Endothelial cell of umbilical vein (primary cell): ENCODE measurements at regions not wholly inside any gene's neighbourhood (a gene's known extent, or its start where the extent isn't known, plus 50 kb on each side); places are given as distances from the start of the nearest gene placed in this dataset.

ENCODE experiments used
- BruUV-seq: library from RNA; stranded (reverse); fragments of 400-500 nt; replicated peaks from 2 replicates; lab custom pipeline; 2021; lab: Mats Ljungman, UMichigan
- CTCF ChIA-PET: fragments of 300-600, 350-600 bp; sonication (Branson Sonifier 250); formaldehyde crosslinking; loops from one replicate; lab custom pipeline; 2021; ENCODE audit warnings: antibody characterized with exemption, inconsistent platforms; lab: Charles Lee
- POLR2A ChIA-PET: fragments of 300-600, 350-600 bp; sonication (Branson Sonifier 250); formaldehyde crosslinking; loops from one replicate; lab custom pipeline; 2021; ENCODE audit warnings: antibody characterized with exemption, inconsistent platforms; lab: Charles Lee
- DNase-seq: peaks from one replicate; pipeline ENCODE4 v3.0.0-alpha.2; 2011; ENCODE audit warnings: low read depth, low spot score
- FAIRE-seq: peaks from 2 replicates; lab custom pipeline; 2011; peaks lifted over from hg19 to GRCh38; lab: Jason Lieb, UNC
- H2AFZ ChIP-seq: 2 replicates; pipeline ENCODE4 v1.6.0; 2012; ENCODE audit warnings: low read depth, low read length, control low read depth, inconsistent platforms
- H3K27ac ChIP-seq: 2 replicates; pipeline ENCODE4 v1.5.1; 2011; ENCODE audit warnings: low read depth, mild to moderate bottlenecking, control low read depth, low read length, moderate library complexity; ENCODE audit not compliant: insufficient read depth
- H3K27me3 ChIP-seq, 2 experiments: 2 replicates each; pipeline versions ENCODE4 v1.6.0 to v1.6.1; 2011; ENCODE audit warnings: low read length in 2 of 2, mixed read lengths in 1 of 2; ENCODE audit not compliant: control insufficient read depth in 2 of 2, insufficient read depth in 2 of 2
- H3K36me3 ChIP-seq, 2 experiments: 2 replicates in 1 of 2; 3 replicates in 1 of 2; pipeline ENCODE4 v1.5.1; 2011; ENCODE audit warnings: low read length in 2 of 2, mild to moderate bottlenecking in 1 of 2, moderate library complexity in 1 of 2; ENCODE audit not compliant: control insufficient read depth in 2 of 2, insufficient read depth in 2 of 2; ENCODE audit errors: extremely low read depth in 1 of 2
- H3K4me1 ChIP-seq: 3 replicates; pipeline ENCODE4 v1.5.1; 2011; ENCODE audit warnings: mild to moderate bottlenecking, low read length; ENCODE audit not compliant: control insufficient read depth, insufficient read depth; ENCODE audit errors: extremely low read depth
- H3K4me2 ChIP-seq: 2 replicates; pipeline ENCODE4 v1.6.1; 2011; ENCODE audit warnings: low read length, control low read depth, mixed read lengths; ENCODE audit not compliant: insufficient read depth
- H3K4me3 ChIP-seq, 3 experiments: fragments of 200-600 bp in 1 of 3; sonication (generic), shearing (Covaris generic) in 1 of 3; replicated peaks in 1 of 3; 2 replicates each; pipeline ENCODE4 v1.5.1; 2011 to 2016; ENCODE audit warnings: control low read depth in 3 of 3, low read length in 3 of 3, mild to moderate bottlenecking in 2 of 3, inconsistent platforms in 1 of 3, low read depth in 1 of 3, moderate library complexity in 1 of 3; ENCODE audit not compliant: insufficient read depth in 1 of 3
- H3K79me2 ChIP-seq: 2 replicates; pipeline ENCODE4 v1.6.0; 2012; ENCODE audit warnings: low read length, inconsistent platforms; ENCODE audit not compliant: control insufficient read depth, insufficient read depth
- H3K9ac ChIP-seq: replicated peaks from 2 replicates; pipeline ENCODE3; 2011; ENCODE audit warnings: low read length, control low read depth; ENCODE audit not compliant: insufficient read depth; ENCODE audit errors: extremely low read depth
- H3K9me1 ChIP-seq: replicated peaks from 3 replicates; pipeline ENCODE4 v1.6.0; 2011; ENCODE audit warnings: mild to moderate bottlenecking, low read length; ENCODE audit not compliant: control insufficient read depth, insufficient read depth; ENCODE audit errors: extremely low read depth
- H3K9me3 ChIP-seq: replicated peaks from 2 replicates; pipeline ENCODE4 v1.5.1; 2012; ENCODE audit warnings: low read length, inconsistent platforms; ENCODE audit not compliant: control insufficient read depth, insufficient read depth
- H4K20me1 ChIP-seq: replicated peaks from 2 replicates; pipeline ENCODE3; 2011; ENCODE audit warnings: mild to moderate bottlenecking, low read length; ENCODE audit not compliant: control insufficient read depth, insufficient read depth; ENCODE audit errors: extremely low read depth
- CTCF ChIP-seq, 2 donors: IDR thresholded peaks; 1 replicate in 1 of 2; 2 replicates in 1 of 2; pipeline ENCODE4 v1.5.1; 2011; ENCODE audit warnings: low read length in 2 of 2, mild to moderate bottlenecking in 2 of 2, moderate library complexity in 2 of 2, control low read depth in 1 of 2, inconsistent platforms in 1 of 2, low read depth in 1 of 2; ENCODE audit not compliant: insufficient read depth in 1 of 2; ENCODE audit errors: extremely low read depth in 1 of 2
- EZH2 ChIP-seq: IDR thresholded peaks from 2 replicates; pipeline ENCODE4 v1.6.1; 2012; ENCODE audit warnings: borderline replicate concordance, low read depth, mild to moderate bottlenecking, moderate library complexity, low read length, inconsistent platforms; ENCODE audit not compliant: severe bottlenecking
- FOS ChIP-seq: IDR thresholded peaks from 2 replicates; pipeline ENCODE4 v1.6.1; 2011; ENCODE audit warnings: mild to moderate bottlenecking, low read length, moderate library complexity, borderline replicate concordance; ENCODE audit not compliant: insufficient read depth
- GATA2 ChIP-seq: IDR thresholded peaks from 2 replicates; pipeline ENCODE4 v1.7.0; 2011; ENCODE audit warnings: low read depth, mild to moderate bottlenecking, moderate library complexity, mixed read lengths, low read length; ENCODE audit not compliant: insufficient read length, insufficient read depth
- JUN ChIP-seq: IDR thresholded peaks from 2 replicates; pipeline ENCODE4 v1.6.1; 2011; ENCODE audit warnings: borderline replicate concordance, low read depth; ENCODE audit not compliant: insufficient read length, insufficient read depth
- MAX ChIP-seq: IDR thresholded peaks from 2 replicates; pipeline ENCODE4 v1.6.1; 2011; ENCODE audit not compliant: insufficient read depth, insufficient read length
- MYC ChIP-seq: IDR thresholded peaks from one replicate; pipeline ENCODE4 v1.6.1; 2011; ENCODE audit warnings: mild to moderate bottlenecking, low read depth, low read length
- POLR2A ChIP-seq: IDR thresholded peaks from 2 replicates; pipeline ENCODE4 v1.6.1; 2012; ENCODE audit warnings: low read depth, mild to moderate bottlenecking, control low read depth, low read length
- POLR2AphosphoS5 ChIP-seq: IDR thresholded peaks from 2 replicates; pipeline ENCODE4 v1.6.1; 2012; ENCODE audit warnings: low read depth, mild to moderate bottlenecking, control low read depth, low read length, moderate library complexity; ENCODE audit not compliant: insufficient read depth
- dilution Hi-C: fragments of 300-500 bp; cut with MboI; formaldehyde crosslinking; loops from one replicate; pipeline ENCODE4 v1.15.0; 2019; ENCODE audit warnings: low sequenced_read_pairs; ENCODE audit not compliant: extremely low pct_ligation_motif_present
- intact Hi-C: fragments of 100-400 bp; cut with micrococcal nuclease; formaldehyde crosslinking; loops from one replicate; pipeline ENCODE4 v1.10.0; 2022

- no peak for FAIRE-seq
- CTCF ChIA-PET, result no interaction called here
- dilution Hi-C loops (no loop called here), intact Hi-C loops (no loop called here)
- TF ChIP-seq MAX, result no peak
- no peak for TF ChIP-seq CTCF (IDR thresholded peaks at IDR 0.05; ENCODE audit: extremely low read depth in 1 of 2, insufficient read depth in 1 of 2, low read depth in 1 of 2, low read length in 2 of 2)
- TF ChIP-seq POLR2AphosphoS5, result no peak
- no peak for TF ChIP-seq EZH2
- no peak for TF ChIP-seq JUN
- Histone ChIP-seq H3K27ac (no peak overlapping the region), H2AFZ (no peak overlapping the region), H4K20me1 (no peaks in the 10 kb centered on the region), H3K4me1 (no peaks in the 10 kb centered on the region), H3K9me1 (no peaks in the 10 kb centered on the region), H3K4me3 (no peak overlapping the region), H3K9ac (no peak overlapping the region), H3K4me2 (no peak overlapping the region), H3K79me2 (no peaks in the 10 kb centered on the region), H3K27me3 (no peaks in the 10 kb centered on the region), H3K36me3 (no peaks in the 10 kb centered on the region), H3K9me3 (peaks cover 2% of the 10 kb centered on the region)
- no TSS peak for BruUV-seq
- POLR2A ChIA-PET, result no interaction called here
- DNase-seq, result no peak
These were observed 284.5 kb downstream of the CHL1 start for GRCh38 chr3:481111-481510.

- Histone ChIP-seq H2AFZ (no peak overlapping the region), H3K27ac (no peak overlapping the region), H3K9ac (no peak overlapping the region), H3K9me1 (no peaks in the 10 kb centered on the region), H3K36me3 (no peaks in the 10 kb centered on the region), H3K4me3 (no peak overlapping the region), H3K4me2 (no peak overlapping the region), H3K79me2 (no peaks in the 10 kb centered on the region), H4K20me1 (no peaks in the 10 kb centered on the region), H3K4me1 (no peaks in the 10 kb centered on the region), H3K9me3 (peaks cover 2% of the 10 kb centered on the region), H3K27me3 (no peaks in the 10 kb centered on the region)
- dilution Hi-C loops, result no loop called here
- ChIA-PET POLR2A (no interaction called here), CTCF (no interaction called here)
- intact Hi-C loops, result no loop called here
- no TSS peak for BruUV-seq
- no peak for FAIRE-seq
- no peak for DNase-seq
- TF ChIP-seq FOS (no peak), GATA2 (no peak), EZH2 (no peak), CTCF (IDR thresholded peaks at IDR 0.05; ENCODE audit: extremely low read depth in 1 of 2, insufficient read depth in 1 of 2, low read depth in 1 of 2, low read length in 2 of 2) (no peak), MAX (no peak), POLR2A (no peak), JUN (no peak), POLR2AphosphoS5 (no peak), MYC (no peak)
These were observed 285.1 kb downstream of the CHL1 start for GRCh38 chr3:481680-482079.
